NCI-H1048 (cell line): ENCODE measurements at regions not wholly inside any gene's neighbourhood (a gene's known extent, or its start where the extent isn't known, plus 50 kb on each side); places are given as distances from the start of the nearest gene placed in this dataset.

ENCODE experiments used
- DNase-seq: peaks from one replicate; lab custom pipeline; 2025; lab: John Stamatoyannopoulos, UW

GRCh38 chr2:7210712-7211111 is 293.5 kb downstream of the RNF144A start:
- DNase-seq: no peak

DNA sequence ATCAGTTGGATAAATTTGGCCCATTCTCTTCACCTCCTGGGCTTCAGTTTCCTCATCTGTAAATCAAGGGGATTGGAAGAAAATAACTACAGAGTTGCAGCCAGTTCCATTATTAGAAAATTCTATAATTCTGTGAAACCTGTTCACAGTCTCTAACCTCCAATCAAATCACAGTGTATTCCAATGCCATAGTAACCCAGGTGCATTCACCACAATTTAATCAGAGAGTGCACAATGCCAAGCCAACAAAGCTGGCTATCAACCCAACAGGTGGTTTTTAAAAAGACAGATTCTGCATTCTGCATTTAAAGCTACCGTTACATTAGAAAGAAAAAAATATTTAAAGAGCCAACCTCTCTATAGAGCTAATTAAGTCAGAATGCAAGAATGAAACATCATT is 308.6 kb downstream of the RNF144A start:
- DNase-seq: no peak

- DNase-seq: no peak
Measured at GRCh38 chr2:7226501-7226900, 309.3 kb downstream of the RNF144A start.

DNA sequence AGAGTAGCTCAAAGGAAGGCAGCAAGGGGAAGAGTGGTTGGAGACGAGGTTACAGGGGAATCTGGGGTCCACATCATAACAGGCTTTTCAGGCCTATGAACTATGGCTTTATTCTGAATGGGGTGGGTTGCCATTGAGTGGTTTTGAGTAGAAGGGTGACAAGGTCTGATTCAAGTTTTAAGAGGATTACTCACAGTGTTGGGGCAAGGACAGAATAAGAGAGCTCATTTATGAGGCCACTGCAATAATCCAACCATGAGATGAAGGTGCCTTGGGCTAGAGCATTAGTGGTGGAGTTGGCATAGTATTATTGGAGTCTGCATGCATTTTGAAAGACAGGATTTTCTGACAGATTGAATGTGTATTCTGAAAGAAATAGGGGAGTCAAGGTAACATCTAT is 315.9 kb downstream of the RNF144A start:
- no peak for DNase-seq

GRCh38 chr2:7237466-7237865 is 320.3 kb downstream of the RNF144A start:
- DNase-seq: no peak

GRCh38 chr2:7239078-7239477 is 321.9 kb downstream of the RNF144A start:
- no peak for DNase-seq

DNA sequence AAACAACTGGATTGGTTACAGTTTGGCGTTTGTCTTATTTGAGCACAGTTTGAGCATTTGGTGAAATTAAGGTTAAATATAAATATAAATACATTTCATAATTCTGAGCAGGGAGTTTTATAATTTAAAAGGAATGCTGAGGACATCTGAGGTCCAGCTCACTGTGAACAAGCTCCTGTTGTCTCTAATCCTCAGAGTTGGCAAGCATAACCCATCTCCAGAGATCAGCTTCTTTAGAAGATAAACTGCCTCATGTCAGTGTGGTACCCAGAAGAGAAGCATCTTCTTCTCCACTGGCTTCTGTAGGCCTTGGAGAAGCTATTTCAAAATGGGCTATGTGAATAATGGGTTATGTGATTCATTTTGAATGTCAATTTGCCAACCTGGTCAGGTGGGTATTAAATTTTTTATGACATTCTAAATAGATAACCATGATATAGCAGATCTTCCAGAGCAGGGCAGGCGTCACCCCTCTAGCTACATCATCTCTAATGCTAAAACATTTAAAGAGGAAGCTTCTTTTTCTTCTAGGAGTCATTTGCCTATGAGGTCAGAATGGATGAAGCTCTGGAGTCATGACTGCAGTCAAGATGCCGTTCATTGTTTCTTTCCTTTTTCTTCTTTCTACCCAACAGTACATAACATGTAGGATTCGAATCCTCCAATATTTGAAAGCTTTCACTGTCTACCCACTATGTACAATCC is 324.0 kb downstream of the RNF144A start:
- no peak for DNase-seq

- no peak for DNase-seq
Measured at GRCh38 chr2:7242189-7242867, 325.1 kb downstream of the RNF144A start.

GRCh38 chr2:7243276-7243675 is 326.1 kb downstream of the RNF144A start:
- DNase-seq: no peak

DNA sequence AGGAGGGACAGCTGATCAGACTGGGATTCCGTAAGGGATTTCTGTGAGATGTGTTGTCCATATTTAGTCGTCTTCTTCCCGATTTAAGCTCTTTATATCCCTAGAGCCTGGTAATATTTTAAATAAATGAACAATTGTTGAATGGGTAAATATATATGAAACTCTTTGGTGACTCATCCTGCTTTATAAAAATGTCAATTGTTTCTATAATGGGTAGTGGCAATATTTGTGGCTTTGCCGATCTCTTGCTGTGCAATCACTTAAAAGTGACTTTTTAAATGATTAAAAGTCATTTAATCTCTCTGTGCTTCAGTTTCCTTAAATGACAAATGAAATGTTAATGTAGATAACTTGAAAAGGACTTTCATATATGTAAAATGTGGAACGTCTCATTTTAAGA is 339.2 kb downstream of the RNF144A start:
- no peak for DNase-seq

DNA sequence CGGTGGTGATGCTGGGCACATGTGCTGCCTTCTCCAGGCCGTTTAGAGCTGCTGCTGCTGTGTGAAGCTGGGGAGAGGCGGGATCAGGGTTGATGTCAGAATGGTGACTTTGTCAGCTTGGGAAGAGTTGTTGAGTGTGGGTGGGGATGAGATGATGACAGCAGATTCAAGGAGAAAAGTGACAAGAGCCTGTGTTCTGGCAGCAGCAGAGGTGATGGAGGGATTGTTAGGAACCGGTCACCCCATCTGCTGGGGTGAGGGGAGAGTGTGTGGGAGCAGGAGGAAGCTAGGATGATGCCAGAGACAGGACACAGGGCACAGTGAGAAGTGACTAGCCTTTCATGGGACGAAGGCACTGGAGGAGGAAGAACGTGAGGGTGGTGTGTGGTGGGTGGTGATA is 345.5 kb downstream of the RNF144A start:
- no peak for DNase-seq

DNA sequence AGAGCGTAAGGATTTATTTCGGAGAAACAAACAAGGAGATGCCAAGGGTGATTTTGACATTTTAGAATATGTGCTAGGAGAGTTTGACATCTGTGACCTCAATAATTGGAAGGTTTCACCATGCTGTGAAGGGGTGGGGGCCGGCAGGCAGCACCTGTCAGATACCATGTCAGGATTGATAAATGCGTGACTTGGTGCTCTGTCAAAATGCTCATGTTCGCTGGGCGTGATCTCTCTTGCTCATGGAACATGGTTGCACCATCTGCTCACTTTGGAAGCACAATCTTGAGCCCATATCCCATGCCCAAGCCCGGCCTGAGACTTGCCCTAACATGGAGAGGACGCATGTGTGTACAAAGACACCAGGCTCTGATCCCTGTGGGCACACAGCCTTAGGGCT is 347.6 kb downstream of the RNF144A start:
- no peak for DNase-seq

- DNase-seq: no peak
Measured at GRCh38 chr2:7265286-7265685, 348.1 kb downstream of the RNF144A start.

GRCh38 chr2:7269106-7269643 is 352.0 kb downstream of the RNF144A start:
- DNase-seq: no peak

- no peak for DNase-seq
Measured at GRCh38 chr2:7270011-7270431, 352.8 kb downstream of the RNF144A start.

GRCh38 chr2:7272210-7272609 is 355.0 kb downstream of the RNF144A start:
- DNase-seq: no peak

DNA sequence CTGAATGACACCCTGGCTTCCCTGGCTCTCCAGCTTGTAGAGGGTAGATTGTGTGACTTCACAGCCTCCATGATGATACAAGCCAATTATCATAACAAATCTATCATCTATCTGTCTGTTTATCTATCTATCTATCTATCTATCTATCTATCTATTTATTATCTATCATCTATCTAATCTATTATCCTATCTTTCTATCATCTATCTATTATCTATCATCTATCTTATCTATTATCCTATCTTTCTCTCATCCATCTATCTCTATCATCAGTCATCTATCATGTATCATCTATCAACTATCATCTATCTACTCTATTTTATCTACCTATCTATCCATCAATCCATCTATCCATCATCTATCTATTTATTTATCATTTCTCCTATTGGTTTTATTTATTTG is 361.8 kb downstream of the RNF144A start:
- DNase-seq: no peak

- no peak for DNase-seq
Measured at GRCh38 chr2:7279421-7279949, 362.3 kb downstream of the RNF144A start.

GRCh38 chr2:7280790-7281189 is 363.6 kb downstream of the RNF144A start:
- no peak for DNase-seq

DNA sequence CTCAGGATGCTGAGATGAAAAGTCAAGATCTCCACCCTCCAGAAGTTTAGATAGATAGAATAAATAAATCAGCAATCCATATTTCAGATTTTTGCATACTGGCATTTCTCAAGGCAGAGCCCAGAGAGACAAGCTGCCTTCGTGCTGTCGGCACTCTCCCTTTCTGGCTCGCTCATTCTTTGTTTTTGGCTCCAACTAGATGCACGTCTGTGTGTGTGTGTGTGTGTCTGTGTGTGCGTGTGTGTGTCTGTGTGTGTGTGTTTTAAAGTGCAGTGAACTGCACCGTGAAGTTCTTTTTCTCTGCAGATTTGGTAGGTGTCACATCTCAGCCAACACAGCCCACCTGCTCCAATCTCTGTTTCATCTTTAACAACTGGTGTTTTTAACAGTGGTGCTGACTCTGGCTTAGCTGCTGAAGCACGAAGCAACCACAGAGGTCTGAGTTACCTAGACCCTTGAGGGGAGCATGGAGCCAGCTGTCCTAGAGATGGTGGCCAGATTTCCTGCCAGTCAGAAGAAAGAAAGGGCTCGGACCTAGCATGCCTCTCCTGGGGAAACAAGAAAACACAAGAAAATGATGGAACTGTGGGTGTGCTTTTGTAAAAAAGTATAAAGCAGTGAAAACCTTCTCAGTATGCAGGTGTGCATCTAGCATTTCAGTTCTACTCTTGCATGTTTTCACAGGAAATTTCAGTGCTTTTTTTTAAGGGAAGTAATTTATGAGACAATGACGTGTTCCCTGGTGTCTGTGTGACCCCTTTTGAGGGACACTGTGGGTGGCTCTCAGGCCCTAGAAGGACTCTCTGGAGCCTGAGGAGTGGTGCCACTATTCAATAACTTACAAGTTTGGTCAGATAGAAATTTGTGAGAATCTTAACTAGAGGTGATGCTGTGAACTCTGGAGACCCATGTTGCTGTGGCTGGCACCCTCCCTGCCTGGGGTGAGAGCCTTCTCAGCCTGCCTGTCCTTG is 364.3 kb downstream of the RNF144A start:
- DNase-seq: no peak

- DNase-seq: no peak
Measured at GRCh38 chr2:7286120-7286519, 368.9 kb downstream of the RNF144A start.

GRCh38 chr2:7288484-7288883 is 371.3 kb downstream of the RNF144A start:
- DNase-seq: no peak
